Peyer's patch (tissue), 4 donors: ENCODE measurements at regions not wholly inside any gene's neighbourhood (a gene's known extent, or its start where the extent isn't known, plus 50 kb on each side); places are given as distances from the start of the nearest gene placed in this dataset.

ENCODE experiments used
- POLR2A ChIP-seq, 2 donors: fragments of 450-650 bp; IDR thresholded peaks; one replicate each; pipeline ENCODE4 v1.5.1; 2017; ENCODE audit warnings: antibody characterized with exemption in 2 of 2, mild to moderate bottlenecking in 2 of 2, moderate library complexity in 2 of 2
- TF ChIP-seq, protein P1 (sequence below), 6 experiments: fragments of 450-650 bp in 4 of 6; fragments of 200-600 bp in 2 of 6; sonication (generic) in 1 of 6; IDR thresholded peaks; one replicate each; pipeline ENCODE4 v1.5.1; 2017 to 2019; ENCODE audit warnings: antibody characterized with exemption in 6 of 6, mild to moderate bottlenecking in 3 of 6, moderate library complexity in 1 of 6

DNA sequence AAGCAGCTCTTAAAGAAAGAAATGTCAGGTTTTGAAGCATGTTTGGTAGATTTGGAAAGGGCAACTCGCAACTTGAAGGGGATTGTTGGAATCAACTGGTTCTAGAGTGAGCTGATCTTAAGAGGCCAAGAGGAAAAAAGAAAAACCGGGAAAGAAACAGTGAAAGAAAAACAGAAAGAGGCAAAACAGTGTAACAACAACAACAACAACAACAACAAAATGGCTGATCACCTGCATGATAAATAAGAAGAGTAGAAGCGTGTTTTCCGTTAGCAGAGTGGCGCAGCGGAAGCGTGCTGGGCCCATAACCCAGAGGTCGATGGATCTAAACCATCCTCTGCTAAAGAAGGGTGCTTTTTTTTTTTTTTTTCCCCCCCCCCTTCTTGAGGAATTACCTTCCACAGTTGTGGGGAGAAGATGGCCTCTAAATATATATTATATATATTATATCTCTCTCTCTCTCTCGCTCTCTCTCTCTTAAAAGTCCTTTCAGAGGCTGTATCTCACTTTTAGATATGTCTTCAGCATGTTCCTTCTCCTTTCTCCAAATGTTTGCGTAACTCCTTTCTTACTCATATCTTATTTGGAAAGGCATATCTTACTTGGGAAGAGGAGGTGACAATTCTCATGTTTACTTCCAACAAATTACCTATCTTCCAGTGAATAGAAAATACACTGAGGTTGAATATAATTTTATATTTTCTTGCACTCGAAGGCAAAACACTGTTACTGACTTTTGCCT is 134.4 kb downstream of the OR2B2 start:
- TF ChIP-seq, protein P1, sequence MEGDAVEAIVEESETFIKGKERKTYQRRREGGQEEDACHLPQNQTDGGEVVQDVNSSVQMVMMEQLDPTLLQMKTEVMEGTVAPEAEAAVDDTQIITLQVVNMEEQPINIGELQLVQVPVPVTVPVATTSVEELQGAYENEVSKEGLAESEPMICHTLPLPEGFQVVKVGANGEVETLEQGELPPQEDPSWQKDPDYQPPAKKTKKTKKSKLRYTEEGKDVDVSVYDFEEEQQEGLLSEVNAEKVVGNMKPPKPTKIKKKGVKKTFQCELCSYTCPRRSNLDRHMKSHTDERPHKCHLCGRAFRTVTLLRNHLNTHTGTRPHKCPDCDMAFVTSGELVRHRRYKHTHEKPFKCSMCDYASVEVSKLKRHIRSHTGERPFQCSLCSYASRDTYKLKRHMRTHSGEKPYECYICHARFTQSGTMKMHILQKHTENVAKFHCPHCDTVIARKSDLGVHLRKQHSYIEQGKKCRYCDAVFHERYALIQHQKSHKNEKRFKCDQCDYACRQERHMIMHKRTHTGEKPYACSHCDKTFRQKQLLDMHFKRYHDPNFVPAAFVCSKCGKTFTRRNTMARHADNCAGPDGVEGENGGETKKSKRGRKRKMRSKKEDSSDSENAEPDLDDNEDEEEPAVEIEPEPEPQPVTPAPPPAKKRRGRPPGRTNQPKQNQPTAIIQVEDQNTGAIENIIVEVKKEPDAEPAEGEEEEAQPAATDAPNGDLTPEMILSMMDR (IDR thresholded peaks at IDR 0.05): no peak
- TF ChIP-seq POLR2A (IDR thresholded peaks at IDR 0.05): no peak
